Iris pigment epithelial cell (primary cell): ENCODE measurements at regions not wholly inside any gene's neighbourhood (a gene's known extent, or its start where the extent isn't known, plus 50 kb on each side); places are given as distances from the start of the nearest gene placed in this dataset.

Source experiments
- DNase-seq: peaks from one replicate; pipeline ENCODE4 v3.0.0-alpha.2; 2011; ENCODE audit warnings: low read depth

DNA sequence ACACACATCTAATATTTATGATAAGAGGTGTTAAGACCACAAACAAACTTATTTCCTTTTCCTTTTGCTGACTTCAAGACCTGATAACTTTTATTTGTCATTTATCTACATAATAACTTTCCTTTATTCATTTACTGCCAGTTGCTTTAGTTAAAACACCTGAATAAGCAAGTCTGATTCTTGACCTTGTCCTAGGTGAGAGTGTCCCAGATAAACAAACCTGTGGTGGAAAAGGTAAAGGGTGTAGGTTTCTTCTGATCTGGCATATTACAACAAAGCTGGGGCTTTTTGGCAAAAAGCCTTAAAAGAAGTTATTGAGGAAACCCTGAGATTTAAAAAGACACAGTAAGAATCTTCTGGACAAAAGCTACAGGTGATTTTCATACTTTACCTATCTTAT lies 191.5 kb downstream of the ZBBX start:
- DNase-seq: no peak

DNA sequence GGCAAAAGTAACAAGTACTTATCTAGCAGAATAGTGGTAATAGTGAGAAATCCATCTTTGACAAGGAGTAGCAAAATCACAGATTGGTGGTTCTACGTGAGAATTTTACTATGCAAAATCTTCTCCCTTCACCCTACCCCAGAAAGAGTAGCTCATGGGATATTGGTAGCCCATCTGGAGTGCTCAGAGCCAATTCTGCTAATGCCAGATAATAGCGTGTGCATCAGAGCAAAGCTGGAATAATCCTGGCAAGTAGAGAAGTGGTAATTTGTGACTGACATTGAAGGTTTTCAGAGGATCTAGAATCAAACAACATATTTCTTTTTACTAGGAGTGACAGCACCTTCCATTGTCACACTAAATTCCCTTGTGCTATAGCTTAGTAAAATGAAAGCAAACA lies 192.9 kb downstream of the ZBBX start:
- DNase-seq: no peak

DNA sequence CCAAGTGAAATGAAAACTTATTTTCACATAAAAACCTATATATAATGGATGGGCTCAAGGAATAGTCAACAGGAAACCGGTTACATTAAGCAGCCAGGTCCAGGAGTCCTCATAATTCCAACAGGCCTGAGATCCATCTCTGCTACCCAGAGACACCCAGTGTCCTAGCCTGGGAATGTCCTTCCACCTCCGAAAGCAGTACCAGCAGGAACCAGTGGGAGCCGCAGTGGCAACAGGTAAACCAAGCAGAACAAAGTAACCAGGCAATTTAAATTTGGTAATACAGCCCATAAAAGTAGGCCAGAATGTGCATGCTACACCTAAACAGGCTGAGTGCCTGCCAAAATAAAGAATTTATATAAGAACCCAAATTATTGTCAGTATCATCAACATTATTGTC lies 195.6 kb downstream of the ZBBX start:
- no peak for DNase-seq

DNA sequence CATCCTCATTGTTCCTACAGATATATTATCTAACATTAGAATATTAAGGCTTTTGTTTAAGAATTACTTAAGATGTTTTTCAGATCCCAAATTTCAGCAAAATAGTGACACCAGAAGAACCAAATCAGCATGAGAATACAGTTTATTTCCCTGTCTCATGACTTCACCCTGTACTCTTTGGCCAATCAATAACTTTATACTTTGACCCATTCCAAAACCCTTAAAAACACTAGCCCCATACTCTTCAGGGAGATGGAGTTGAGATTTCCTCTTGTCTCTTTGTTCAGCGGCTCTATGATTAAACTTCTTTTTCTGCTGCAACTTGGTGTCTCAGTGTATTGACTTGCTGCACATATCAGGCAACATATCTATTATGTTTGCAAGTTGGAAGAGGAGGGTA lies 207.7 kb downstream of the ZBBX start:
- DNase-seq: no peak

DNA sequence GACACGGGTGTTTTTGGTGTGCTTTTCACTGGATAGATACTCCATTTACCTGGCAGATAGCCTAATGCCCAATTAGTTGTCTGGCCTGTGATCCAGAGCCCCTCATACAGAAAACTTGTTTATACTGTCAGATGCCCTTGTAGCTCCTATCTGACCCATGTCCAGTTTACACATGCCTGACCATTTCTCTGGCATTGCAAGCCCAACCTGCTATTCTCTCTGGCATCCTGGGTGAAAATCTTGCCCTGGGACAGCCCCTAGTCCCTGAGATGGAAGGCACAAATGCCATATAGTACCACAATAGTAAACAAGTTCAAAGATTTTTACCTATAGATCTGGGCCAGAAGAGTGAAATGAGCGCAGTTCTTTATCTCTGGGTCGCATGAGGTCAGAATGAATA lies 212.6 kb downstream of the ZBBX start:
- no peak for DNase-seq

DNA sequence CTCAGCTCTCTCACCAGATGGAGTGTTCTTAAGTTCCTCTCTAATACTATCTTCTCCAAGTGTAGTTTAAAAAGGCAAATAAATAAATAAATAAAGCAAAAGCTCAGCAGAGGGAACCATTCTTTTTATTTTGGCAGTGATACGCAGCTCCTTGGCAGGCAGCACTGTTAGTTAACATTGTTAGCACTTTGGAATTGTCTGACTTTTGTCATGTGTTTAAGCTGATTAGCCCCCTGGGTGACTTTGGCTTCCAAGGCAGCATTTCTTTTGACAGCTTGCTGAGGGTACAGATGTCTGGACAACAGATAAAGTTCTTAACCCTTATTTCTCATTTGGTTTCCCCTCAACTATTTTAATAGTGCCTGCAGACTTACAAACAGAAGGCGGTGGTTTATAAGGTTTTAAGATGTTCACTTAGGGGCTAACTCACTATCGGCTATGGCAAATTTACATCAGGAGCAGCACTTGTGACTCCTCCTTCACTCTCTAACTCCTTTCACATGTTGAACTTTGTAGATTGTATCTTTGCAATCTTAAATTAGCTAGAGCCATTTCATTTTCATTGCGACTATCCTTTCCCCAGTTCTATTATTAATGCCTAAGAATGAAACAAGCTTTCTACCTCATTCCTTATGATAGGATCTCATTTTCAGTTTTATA lies 213.4 kb downstream of the ZBBX start:
- no peak for DNase-seq

DNA sequence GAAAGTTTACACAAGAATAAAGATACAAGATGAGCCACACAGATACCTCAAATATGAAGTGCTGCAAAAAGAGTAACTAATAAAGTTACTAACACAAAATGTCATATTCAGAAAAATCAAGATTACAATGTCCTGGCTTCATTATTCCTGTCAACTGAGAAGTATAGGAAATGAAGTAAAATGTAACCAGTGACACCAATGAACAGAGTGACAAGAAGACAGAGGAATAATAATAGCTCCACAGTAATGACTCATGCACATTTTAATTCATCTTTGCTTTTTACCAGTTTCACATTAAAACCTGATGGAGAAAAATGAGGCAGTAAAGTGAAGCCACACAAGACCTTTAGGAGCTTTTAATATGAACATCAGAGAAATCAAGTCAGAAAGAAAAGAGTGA lies 214.1 kb downstream of the ZBBX start:
- DNase-seq: no peak

DNA sequence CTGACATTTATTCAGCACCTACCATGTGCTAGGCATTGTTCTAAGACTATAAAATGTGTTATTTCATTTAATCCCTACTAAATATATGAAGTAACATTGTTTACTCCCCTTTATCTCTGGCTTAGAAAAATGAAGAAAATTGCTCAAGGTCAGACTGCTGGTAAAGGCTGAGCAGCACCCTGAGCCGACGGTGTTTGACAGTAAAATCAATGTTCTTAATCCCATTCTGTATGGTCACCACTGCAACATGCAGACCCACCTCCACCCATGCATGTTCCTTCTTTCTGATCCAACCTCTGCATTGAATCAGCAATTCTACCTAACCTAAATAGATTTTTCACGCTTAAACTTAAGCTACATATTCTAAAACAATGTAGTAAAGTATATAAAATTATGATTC lies 216.5 kb downstream of the ZBBX start:
- DNase-seq: no peak

DNA sequence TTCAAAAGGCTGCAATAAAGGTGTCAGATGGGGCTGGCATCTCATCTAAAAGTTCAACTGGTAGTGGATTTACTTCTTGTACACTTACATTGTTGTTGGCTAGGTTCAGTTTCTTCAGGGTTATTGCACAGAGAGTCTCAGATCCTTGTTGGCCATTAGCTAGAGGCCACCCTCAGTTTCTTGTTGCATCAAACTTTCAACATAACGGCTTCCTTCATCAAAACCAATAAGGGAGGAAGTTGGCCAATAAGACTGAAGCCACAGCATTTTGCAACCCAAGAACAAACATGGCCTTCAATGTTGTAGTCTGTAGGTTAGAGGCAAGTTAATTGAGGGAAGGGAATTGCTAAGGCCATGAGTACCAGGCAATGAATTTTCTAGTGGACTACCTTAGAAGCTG lies 218.0 kb downstream of the ZBBX start:
- DNase-seq: no peak

DNA sequence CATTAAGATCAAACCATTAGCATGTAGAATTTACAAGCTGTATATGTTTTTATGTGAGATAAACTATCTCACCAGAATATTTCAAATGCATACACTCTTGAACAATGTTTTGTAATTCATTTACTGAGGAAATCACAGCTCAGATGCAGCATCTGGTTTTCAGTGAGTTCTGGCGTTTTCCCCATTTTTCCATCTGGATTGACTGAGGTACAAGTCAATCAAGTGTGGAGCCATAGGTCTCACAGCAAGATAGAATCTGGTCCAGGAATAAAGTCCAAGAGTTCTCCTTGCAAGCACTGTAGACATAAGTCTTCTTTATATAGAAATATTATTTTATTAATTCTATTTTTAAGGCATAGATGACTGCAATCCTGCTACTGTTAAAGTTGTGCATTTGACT lies 219.3 kb downstream of the ZBBX start:
- DNase-seq: no peak

DNA sequence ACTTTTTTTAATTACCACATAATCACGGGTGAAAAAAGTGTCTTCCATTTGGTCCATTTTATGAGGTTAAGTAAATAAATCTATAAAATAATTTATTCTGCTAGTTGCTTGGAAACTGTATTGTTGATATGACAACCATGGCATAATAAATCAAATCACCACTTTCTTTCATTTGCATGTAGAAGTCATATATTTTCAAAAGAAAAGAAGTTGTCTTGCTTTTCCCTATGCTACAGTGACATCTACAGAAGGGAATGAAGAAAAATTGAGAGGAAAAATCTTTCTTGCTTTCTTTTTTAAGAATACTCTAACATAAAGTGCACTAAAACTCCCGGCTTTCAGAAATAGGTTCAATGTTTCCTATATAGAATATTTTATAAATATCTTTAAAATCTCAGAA lies 228.5 kb downstream of the ZBBX start:
- DNase-seq: no peak

DNA sequence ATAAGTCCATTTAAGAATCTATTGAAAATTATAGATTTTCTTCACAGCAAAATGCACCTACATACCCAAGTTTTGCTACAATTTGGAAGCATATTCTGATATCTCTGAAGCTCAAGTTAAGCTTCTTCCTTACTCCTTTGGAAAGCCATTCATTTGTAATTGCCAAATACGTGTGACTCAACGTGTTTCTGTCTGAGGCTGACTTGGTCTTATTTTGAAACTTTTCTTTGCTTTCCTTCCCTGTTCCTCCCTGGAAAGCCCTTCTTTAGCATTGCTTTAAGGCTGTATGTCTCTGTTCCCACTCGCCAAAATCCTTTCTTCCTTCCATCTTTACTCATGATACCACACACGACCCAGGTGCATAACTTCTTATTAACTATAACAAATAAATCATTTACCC lies 232.0 kb downstream of the ZBBX start:
- DNase-seq: no peak

DNA sequence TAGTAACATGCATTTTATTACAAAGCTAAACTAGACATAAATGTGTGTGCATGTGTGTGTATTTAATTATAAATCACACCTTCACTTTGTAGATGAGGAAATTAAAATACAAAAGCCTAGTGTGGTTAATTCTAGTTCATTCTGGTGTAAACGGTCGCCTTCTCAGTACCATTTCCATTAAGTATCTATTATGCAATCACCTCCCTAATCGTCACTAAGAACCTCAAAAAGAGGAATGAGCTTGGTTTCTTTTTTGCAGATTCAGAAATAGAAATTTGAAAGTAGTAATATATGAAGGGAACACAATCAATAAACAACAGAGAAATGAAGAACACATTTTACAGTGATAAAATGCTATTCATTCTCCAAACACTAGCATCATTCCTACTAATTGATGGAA lies 233.2 kb downstream of the ZBBX start:
- DNase-seq: no peak

DNA sequence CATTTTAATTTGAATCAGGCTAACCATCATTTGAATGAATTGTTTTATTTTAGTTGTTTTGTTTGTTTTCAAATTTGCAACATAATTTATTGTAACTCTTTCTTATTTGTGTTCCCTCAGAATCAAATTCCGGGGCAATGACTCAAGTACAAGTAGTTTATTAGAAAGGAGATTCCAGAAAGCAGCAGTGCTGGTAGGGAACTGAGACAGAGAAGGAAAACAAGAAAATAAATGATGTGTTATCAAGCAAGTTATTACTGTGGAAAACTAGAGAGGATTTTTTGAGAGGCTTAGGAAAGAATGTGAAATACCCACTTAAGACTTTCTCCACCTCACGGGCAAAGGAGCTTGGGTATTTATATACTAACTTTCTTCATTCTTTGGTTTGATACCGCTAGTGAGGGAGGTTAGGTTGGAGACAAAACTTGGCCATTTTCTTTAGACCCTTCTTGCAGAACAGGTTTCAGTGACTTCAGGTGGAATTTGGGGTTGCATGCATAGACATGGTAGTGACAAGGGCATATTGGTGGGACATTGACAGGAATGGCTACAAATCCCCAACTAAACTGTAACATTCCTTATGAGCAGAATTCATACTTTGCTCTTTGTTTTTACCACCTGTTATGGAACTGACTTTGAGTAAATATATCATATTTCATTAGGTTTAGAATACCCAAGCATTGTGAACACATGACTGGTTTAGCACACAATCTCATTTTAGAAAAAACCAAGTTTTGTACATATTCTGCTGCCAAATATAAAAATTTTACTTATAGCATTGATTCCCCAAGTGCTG lies 254.3 kb downstream of the ZBBX start:
- DNase-seq: no peak

DNA sequence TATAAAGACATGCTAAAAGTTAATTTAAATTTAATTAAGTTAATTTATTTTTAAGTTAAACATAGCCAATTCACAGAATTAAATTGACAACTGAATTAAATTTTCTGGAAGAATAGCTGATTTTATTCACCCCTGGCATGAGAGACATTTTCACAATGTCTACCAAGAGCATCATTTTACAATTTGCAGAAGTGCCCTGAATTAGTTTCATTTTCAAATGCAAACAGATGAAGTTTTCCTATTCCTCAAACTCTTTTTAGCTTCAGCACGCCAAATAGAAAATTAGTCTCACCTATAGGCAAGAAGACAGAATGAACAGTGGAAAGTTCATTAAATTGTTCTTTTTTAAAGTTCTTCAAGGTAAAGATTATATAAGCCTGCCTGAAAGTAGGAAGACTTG lies 259.3 kb downstream of the ZBBX start:
- DNase-seq: no peak

DNA sequence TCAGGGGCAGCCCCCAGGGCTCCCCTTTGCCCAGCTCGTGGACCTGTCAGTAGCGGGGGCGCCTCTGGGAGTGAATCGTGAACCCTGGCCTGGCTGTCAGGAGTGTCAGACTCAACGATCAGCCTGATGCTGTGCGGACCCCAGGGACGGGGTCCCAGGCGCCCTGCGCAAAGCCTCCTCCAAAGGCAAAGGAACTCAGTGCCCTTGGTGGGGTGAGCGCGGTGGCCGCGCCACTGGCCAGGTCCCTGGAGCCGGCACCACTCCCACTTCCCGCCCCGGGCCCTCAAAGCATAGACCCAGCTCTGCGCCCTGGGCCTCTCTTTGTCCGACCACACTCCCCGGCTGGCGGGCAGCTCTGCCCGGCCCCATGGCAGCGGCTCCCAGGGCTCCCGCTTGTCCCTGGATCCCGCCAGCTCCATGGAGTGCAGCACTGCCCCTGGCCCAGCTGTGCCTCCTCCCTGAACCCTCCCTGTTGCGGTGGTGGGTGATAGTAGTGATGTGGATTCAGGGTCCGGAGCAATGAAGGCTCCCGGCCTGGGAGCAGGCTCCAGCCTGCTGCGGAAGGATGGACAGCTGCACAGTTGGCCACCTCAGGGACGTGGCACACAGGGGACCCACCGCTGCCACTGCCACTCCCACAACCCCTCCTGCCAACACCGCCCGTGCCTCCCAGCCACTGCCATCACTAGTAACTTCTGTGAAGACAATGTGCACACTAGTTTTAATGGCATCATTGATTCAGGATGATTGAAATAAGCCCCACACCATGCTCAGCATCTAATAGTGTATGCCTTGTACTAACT lies 263.8 kb downstream of the ZBBX start:
- no peak for DNase-seq

DNA sequence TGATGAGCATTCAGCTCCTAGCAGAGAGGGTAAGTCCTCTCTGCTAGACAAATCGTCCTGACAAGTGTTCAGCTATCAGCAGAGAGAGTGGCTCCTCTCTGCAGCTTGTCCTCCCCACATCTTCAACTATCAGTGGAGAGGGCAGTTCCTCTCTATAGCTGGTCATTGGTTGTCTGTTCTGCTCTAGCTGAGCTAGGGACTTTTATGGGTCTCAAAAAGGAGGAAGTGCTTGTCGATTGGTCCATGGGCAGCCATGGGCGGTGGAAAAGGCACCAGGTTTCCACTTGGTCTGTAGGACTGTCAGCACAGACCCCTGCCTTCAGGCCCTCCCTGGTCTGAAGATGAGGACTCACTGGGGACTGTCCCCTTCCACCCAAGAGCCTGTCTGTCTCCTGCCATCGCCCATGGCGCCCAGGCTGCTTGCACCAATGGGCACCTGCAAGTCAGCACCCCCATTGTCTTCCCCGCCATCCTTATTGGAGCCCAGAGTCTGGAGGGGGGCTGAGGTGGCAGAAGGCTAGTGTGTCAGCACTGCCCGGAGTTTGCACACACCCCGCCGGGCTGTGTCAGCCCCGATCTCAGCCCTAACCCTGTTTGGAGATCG lies 264.7 kb downstream of the ZBBX start:
- DNase-seq: no peak

DNA sequence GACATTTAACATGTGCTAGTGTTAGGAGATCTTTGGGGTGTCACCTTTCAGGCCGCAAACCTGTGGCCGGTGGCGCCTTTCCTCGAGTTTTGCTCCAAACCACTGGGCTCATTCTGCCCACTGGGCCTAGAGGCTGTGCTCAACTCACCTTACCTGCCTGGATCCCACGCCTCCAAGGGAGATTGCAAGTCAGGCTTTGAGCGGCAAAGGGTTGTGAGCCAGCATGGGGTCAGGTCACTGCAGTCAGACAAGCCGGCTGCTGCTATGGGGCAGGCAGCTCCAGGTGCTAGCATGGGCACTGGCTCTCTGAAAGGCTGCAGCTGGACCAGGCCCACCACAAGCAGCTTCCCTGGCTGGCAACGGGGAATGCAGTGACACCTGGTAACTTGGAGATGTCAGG lies 265.5 kb downstream of the ZBBX start:
- no peak for DNase-seq

DNA sequence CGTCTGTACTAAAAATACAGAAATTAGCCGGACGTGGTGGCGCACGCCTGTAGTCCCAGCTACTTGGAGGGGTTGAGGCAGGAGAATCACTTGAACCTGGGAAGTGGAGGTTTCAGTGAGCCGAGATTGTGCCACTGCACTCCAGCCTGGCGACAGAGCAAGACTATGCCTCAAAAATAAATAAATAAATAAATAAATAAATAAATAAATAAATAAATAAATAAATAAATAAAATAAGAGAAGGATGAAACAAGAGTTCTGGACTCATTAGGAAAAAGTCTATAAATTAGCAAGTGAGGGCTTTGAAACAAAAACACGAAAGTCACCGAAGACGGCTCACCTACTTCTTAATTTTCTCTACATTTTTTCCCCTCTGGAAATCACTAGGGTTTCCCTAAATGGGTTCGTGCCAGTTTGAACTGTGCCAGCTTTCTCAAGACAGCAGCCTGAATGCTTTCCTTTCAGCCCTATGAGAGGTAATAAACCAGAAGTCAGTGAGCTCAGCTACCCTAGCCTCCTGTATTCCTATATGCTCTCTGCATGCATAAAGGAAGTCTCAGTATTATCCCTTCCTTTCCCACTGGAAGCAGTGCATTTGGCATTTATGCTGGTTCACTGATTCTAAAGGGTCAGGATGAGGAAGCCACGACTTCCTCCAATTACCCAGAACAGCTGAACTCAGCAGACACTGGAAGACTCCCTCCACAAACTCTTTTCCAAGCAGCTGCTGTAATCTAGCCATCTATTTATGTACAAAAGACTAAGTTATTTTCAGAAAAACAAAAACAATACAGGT lies 266.9 kb downstream of the ZBBX start:
- DNase-seq: no peak

DNA sequence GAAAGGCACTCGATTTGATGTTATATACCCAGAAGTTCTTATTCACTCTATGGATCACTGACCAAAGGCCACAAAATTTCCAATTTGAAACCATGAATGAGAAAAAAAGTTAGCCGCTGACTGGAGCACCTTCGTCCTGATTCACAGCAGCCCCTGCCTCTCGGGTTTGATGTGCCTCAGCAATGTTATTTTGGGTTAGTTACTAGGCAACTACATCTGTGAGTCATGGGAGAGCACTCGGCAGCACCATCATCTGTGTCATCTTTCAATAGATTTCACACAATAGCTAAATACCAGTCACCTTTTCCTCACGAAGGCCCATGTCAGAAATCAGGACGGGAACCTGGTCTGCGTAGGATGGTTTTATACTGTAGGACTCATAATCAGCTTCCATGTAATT lies 269.2 kb downstream of the ZBBX start:
- DNase-seq: peak; percentile 18

DNA sequence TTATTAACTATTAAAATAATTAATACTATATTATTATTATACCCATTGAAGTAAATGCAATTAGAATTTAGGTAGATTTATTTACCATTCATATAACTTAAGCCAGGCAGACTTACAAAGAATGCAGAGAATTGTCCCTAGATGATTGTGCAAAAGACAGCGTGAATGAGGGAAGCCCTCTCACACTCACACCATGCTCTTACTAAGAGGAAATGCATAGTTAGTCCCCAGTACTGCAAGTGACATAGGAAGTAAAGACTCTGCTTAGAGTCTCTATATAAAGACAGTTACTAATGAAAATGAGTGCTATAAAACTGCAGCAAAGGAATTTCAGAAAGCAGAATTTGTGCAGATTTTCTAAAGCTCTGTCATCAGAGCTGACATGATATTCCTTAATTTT lies 270.4 kb downstream of the ZBBX start:
- no peak for DNase-seq

DNA sequence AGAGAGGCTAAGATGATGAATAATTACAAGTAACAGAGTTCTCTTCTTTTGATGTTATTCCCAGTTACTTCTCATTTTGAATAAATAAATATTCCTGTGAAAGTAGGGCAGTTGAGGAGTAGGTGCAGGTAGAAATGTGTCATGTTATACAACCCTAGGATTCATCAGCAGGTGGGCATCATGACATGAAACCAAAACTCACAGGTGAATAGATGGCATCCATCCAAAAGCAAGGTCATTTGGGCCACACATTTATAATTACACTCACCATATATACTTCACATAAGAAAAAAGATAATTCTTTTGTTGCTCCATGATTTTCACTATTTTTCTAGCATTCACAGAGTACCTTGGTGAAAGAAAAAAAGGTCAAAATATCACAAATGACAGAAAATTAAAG lies 273.6 kb downstream of the ZBBX start:
- DNase-seq: no peak
